ENCODE measurements at regions not wholly inside any gene's neighbourhood (a gene's known extent, or its start where the extent isn't known, plus 50 kb on each side); places are given as distances from the start of the nearest gene placed in this dataset.

DNA sequence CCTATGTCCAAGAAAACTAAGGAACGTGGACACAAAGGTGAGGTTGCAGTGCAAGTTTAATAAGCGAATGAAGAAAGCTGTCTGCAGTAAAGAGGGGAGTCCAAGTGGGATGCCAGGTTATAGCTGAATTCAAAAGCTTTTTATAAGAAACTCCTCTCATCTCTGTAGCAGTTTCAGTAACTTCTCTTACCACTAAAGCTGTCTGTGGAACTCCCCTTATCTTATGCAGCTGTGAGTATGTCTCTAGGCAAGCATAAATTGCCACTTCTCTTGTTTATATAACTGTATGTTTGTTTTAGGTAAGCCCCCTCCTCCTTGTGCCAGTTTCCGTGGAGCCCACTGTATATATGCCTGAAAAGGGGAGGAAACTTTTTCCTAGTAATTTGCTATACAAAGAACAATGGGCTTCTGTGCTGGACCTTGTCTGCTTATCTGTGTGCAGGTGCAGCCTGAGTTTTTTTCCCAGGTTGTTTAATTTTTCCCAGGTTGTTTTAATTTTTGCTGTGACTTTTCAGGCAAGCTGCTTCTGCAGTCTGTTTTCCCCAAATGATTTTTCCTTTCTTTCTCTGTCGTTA lies 875.1 kb upstream of the EPHA6 start:
- TF ChIP-seq CTCF (conservative IDR thresholded peaks at IDR 0.05; ENCODE audit: low read depth in 2 of 2): no peak
- no peak for TF ChIP-seq EZH2 (IDR thresholded peaks at IDR 0.05; ENCODE audit: low read depth, unreplicated experiment)
- no peak for TF ChIP-seq POLR2AphosphoS5 (IDR thresholded peaks at IDR 0.05; ENCODE audit: low read depth)
- TF ChIP-seq JUNB (IDR thresholded peaks at IDR 0.05; ENCODE audit: unreplicated experiment): no peak
- no peak for TF ChIP-seq CREB1 (CRISPR knock-in tag; IDR thresholded peaks at IDR 0.05; ENCODE audit: low read depth)
- no peak for TF ChIP-seq ETS1 (IDR thresholded peaks at IDR 0.05)
- TF ChIP-seq EZH2phosphoT487 (IDR thresholded peaks at IDR 0.05; ENCODE audit: unreplicated experiment): no peak
- TF ChIP-seq REST (IDR thresholded peaks at IDR 0.05; ENCODE audit: unreplicated experiment): no peak
- TF ChIP-seq NANOG (IDR thresholded peaks at IDR 0.05; ENCODE audit: borderline replicate concordance): no peak
- no peak for TF ChIP-seq ZNF331 (CRISPR knock-in tag; IDR thresholded peaks at IDR 0.05; ENCODE audit: low read depth)
- no peak for TF ChIP-seq STAT1 (IDR thresholded peaks at IDR 0.05; ENCODE audit: unreplicated experiment)

Data from GM23338 (cell line).